ENCODE measurements at regions not wholly inside any gene's neighbourhood (a gene's known extent, or its start where the extent isn't known, plus 50 kb on each side); places are given as distances from the start of the nearest gene placed in this dataset.

GRCh38 chr11:30652801-30653200, 66.6 kb upstream of the MPPED2 start:
- H3K27me3 ChIP-seq (ENCODE audit: control insufficient read depth, insufficient read depth, low read length): no peaks in the 10 kb centered on the region; the same call in 1 of the 2 replicates
- no peak overlapping the region for H3K4me3 ChIP-seq (ENCODE audit: low read length)
- H3K36me3 ChIP-seq (ENCODE audit: control insufficient read depth, insufficient read depth, low read length): no peaks in the 10 kb centered on the region
- no peak overlapping the region for H3K27ac ChIP-seq (ENCODE audit: low read length)
- WGBS (ENCODE audit: insufficient coverage, insufficient read length): no CpG with 5 or more reads among the region's 2 CpGs
- DNase-seq (ENCODE audit: low read depth, low spot score): no peak
- H3K9me3 ChIP-seq (ENCODE audit: control insufficient read depth, insufficient read depth, low read length): no peaks in the 10 kb centered on the region
- no peaks in the 10 kb centered on the region for H3K4me1 ChIP-seq (ENCODE audit: control insufficient read depth, insufficient read depth, low read length)

GRCh38 chr11:30650266-30650665, 64.1 kb upstream of the MPPED2 start:
- no peak for DNase-seq (ENCODE audit: low read depth, low spot score)
- H3K27ac ChIP-seq (ENCODE audit: low read length): no peak overlapping the region
- no peak overlapping the region for H3K4me3 ChIP-seq (ENCODE audit: low read length)
- H3K9me3 ChIP-seq (ENCODE audit: control insufficient read depth, insufficient read depth, low read length): no peaks in the 10 kb centered on the region
- H3K36me3 ChIP-seq (ENCODE audit: control insufficient read depth, insufficient read depth, low read length): no peaks in the 10 kb centered on the region
- no peaks in the 10 kb centered on the region for H3K4me1 ChIP-seq (ENCODE audit: control insufficient read depth, insufficient read depth, low read length)
- no peaks in the 10 kb centered on the region for H3K27me3 ChIP-seq (ENCODE audit: control insufficient read depth, insufficient read depth, low read length)

Data from iPS DF 6.9 (cell line).